HCT116 (cell line): ENCODE measurements at regions not wholly inside any gene's neighbourhood (a gene's known extent, or its start where the extent isn't known, plus 50 kb on each side); places are given as distances from the start of the nearest gene placed in this dataset.

Experiments
- ATAC-seq: fragments of 200-7000 bp; cut with Tn5 transposase; 2 replicates; pipeline ENCODE4 v1.9.1; 2020; ENCODE audit warnings: mild to moderate bottlenecking, moderate library complexity
- BruUV-seq: library from RNA; stranded (reverse); fragments of 400-500 nt; replicated peaks from 2 replicates; lab custom pipeline; 2021; lab: Mats Ljungman, UMichigan
- CTCF ChIA-PET: fragments of 300-600 bp; sonication (Branson Sonifier 250); formaldehyde crosslinking; loops from one replicate; lab custom pipeline; 2021; ENCODE audit warnings: antibody characterized with exemption; lab: Charles Lee
- POLR2A ChIA-PET: fragments of 300-600, 350-600 bp; sonication (Branson Sonifier 250); formaldehyde crosslinking; loops from one replicate; lab custom pipeline; 2021; ENCODE audit warnings: antibody characterized with exemption; lab: Charles Lee
- RAD21 ChIA-PET, 2 experiments: fragments of 300-600 bp; sonication (Branson Sonifier 250); formaldehyde crosslinking; loops; one replicate each; lab custom pipeline; 2023; ENCODE audit warnings: low total read pairs in 2 of 2; ENCODE audit not compliant: uncharacterized antibody in 2 of 2, unreplicated experiment in 2 of 2, low non-redundant PET in 1 of 2; lab: Charles Lee
- DNase-seq: peaks from one replicate; pipeline ENCODE4 v3.0.0-alpha.2; 2010; ENCODE audit warnings: low read depth, low spot score
- H2AFZ ChIP-seq: fragments of 200-600 bp; shearing (Covaris generic), sonication (generic); 2 replicates; pipeline ENCODE4 v1.6.1; 2017; ENCODE audit warnings: low read depth, mixed run types, mixed read lengths, antibody characterized with exemption, low read length; ENCODE audit not compliant: poor library complexity, severe bottlenecking
- H3K27ac ChIP-seq: 2 replicates; pipeline ENCODE4 v1.5.1; 2012; ENCODE audit warnings: low read depth, low read length
- H3K27me3 ChIP-seq: fragments of 200-600 bp; sonication (generic); 2 replicates; pipeline ENCODE4 v1.6.1; 2016; ENCODE audit warnings: mixed run types, low read length, mixed read lengths; ENCODE audit not compliant: insufficient read depth
- H3K36me3 ChIP-seq, 2 experiments: fragments of 200-500 bp in 1 of 2; fragments of 200-600 bp in 1 of 2; sonication (Bioruptor generic) in 1 of 2; sonication (generic) in 1 of 2; 2 replicates each; pipeline versions ENCODE4 v1.5.1 to v1.6.1; 2014 to 2016; ENCODE audit warnings: low read length in 2 of 2, inconsistent platforms in 1 of 2, mixed read lengths in 1 of 2, mixed run types in 1 of 2; ENCODE audit not compliant: insufficient read depth in 2 of 2, control insufficient read depth in 1 of 2
- H3K4me1 ChIP-seq, 2 experiments: fragments of 200-600 bp in 1 of 2; sonication (generic) in 1 of 2; 2 replicates each; pipeline versions ENCODE4 v1.5.1 to v1.6.1; 2012 to 2017; ENCODE audit warnings: low read length in 2 of 2, inconsistent platforms in 1 of 2, mild to moderate bottlenecking in 1 of 2, mixed read lengths in 1 of 2, mixed run types in 1 of 2, moderate library complexity in 1 of 2; ENCODE audit not compliant: insufficient read depth in 2 of 2, control insufficient read depth in 1 of 2
- H3K4me2 ChIP-seq: fragments of 200-600 bp; sonication (generic); 2 replicates; pipeline ENCODE4 v1.6.1; 2017; ENCODE audit warnings: mixed run types, low read length, mixed read lengths
- H3K4me3 ChIP-seq, 2 experiments: fragments of 200-600 bp in 1 of 2; sonication (generic) in 1 of 2; replicated peaks in 1 of 2; 2 replicates each; pipeline ENCODE4 v1.5.1; 2011 to 2016; ENCODE audit warnings: low read length in 2 of 2, control low read depth in 1 of 2, low read depth in 1 of 2, mild to moderate bottlenecking in 1 of 2, mixed read lengths in 1 of 2, mixed run types in 1 of 2
- H3K79me2 ChIP-seq: fragments of 200-600 bp; sonication (generic); 2 replicates; pipeline ENCODE4 v1.6.1; 2017; ENCODE audit warnings: mild to moderate bottlenecking, mixed run types, low read length, moderate library complexity, mixed read lengths; ENCODE audit not compliant: insufficient read depth
- H3K9ac ChIP-seq: fragments of 200-600 bp; sonication (generic); 2 replicates; pipeline ENCODE4 v1.6.1; 2016; ENCODE audit warnings: low read length, mixed read lengths
- H3K9me2 ChIP-seq: fragments of 200-600 bp; sonication (generic), shearing (Covaris generic); 2 replicates; pipeline ENCODE4 v1.6.1; 2017; ENCODE audit warnings: mixed run types, mild to moderate bottlenecking, moderate library complexity; ENCODE audit not compliant: insufficient read depth
- H3K9me3 ChIP-seq, 2 experiments: fragments of 200-500 bp in 1 of 2; fragments of 200-600 bp in 1 of 2; sonication (Bioruptor generic) in 1 of 2; sonication (generic) in 1 of 2; 2 replicates each; pipeline ENCODE4 v1.6.1; 2014 to 2017; ENCODE audit warnings: low read length in 2 of 2, mixed read lengths in 2 of 2, inconsistent platforms in 1 of 2, low read depth in 1 of 2, mild to moderate bottlenecking in 1 of 2, mixed run types in 1 of 2, moderate library complexity in 1 of 2; ENCODE audit not compliant: control insufficient read depth in 1 of 2, insufficient read depth in 1 of 2
- H4K20me1 ChIP-seq: fragments of 200-600 bp; sonication (generic), shearing (Covaris generic); 2 replicates; pipeline ENCODE4 v1.6.1; 2017; ENCODE audit warnings: mixed run types, mild to moderate bottlenecking, moderate library complexity; ENCODE audit not compliant: insufficient read depth
- CBX3 ChIP-seq: IDR thresholded peaks from 2 replicates; pipeline ENCODE4 v1.6.1; 2012; ENCODE audit warnings: low read depth
- CEBPB ChIP-seq: IDR thresholded peaks from 2 replicates; pipeline ENCODE4 v1.6.1; 2012; ENCODE audit warnings: low read depth
- EGR1 ChIP-seq: IDR thresholded peaks from 2 replicates; pipeline ENCODE4 v1.6.1; 2012; ENCODE audit warnings: low read depth
- ELF1 ChIP-seq: IDR thresholded peaks from 2 replicates; pipeline ENCODE4 v1.6.1; 2012; ENCODE audit warnings: low read depth, borderline replicate concordance
- EZH2 ChIP-seq: fragments of 200-600 bp; sonication (generic); IDR thresholded peaks from 2 replicates; pipeline ENCODE4 v1.6.1; 2017; ENCODE audit warnings: antibody characterized with exemption, mixed run types
- FOSL1 ChIP-seq: IDR thresholded peaks from 2 replicates; pipeline ENCODE4 v1.6.1; 2012; ENCODE audit warnings: low read depth
- JUND ChIP-seq: IDR thresholded peaks from 2 replicates; pipeline ENCODE4 v1.6.1; 2012
- POLR2A ChIP-seq: IDR thresholded peaks from 2 replicates; pipeline ENCODE4 v1.7.0; 2011; ENCODE audit warnings: borderline replicate concordance; ENCODE audit not compliant: insufficient read depth, insufficient read length; ENCODE audit errors: extremely low read depth
- RAD21 ChIP-seq: IDR thresholded peaks from 2 replicates; pipeline ENCODE4 v1.6.1; 2012; ENCODE audit warnings: low read depth, mild to moderate bottlenecking
- SRF ChIP-seq: IDR thresholded peaks from 2 replicates; pipeline ENCODE4 v1.6.1; 2012; ENCODE audit warnings: low read depth
- YY1 ChIP-seq: IDR thresholded peaks from 2 replicates; pipeline ENCODE4 v1.6.1; 2011; ENCODE audit warnings: low read length, low read depth, moderate library complexity, mild to moderate bottlenecking; ENCODE audit not compliant: insufficient replicate concordance; ENCODE audit errors: extremely low read depth
- ZFX ChIP-seq: fragments of 450-650 bp; IDR thresholded peaks from 2 replicates; pipeline ENCODE4 v1.6.1; 2017
- ZNF274 ChIP-seq: fragments of 200-500 bp; sonication (Bioruptor generic); IDR thresholded peaks from 2 replicates; pipeline ENCODE4 v1.6.1; 2014; ENCODE audit warnings: mild to moderate bottlenecking, low read depth, low read length, inconsistent platforms
- intact Hi-C: fragments of 100-400 bp; cut with micrococcal nuclease; formaldehyde crosslinking; loops from 2 replicates; pipeline ENCODE4 v1.10.0; 2022
- TF ChIP-seq, protein P1 (sequence below): IDR thresholded peaks from 2 replicates; pipeline ENCODE4 v1.6.1; 2012; ENCODE audit warnings: low read depth
- TF ChIP-seq, protein P2 (sequence below): IDR thresholded peaks from 2 replicates; pipeline ENCODE4 v1.6.1; 2011; ENCODE audit warnings: mild to moderate bottlenecking, low read length, moderate library complexity; ENCODE audit not compliant: insufficient replicate concordance; ENCODE audit errors: extremely low read depth
- TF ChIP-seq, protein P3 (sequence below): IDR thresholded peaks from 2 replicates; pipeline ENCODE4 v1.6.1; 2012
- TF ChIP-seq, protein P4 (sequence below): IDR thresholded peaks from 2 replicates; pipeline ENCODE4 v1.6.1; 2012

DNA sequence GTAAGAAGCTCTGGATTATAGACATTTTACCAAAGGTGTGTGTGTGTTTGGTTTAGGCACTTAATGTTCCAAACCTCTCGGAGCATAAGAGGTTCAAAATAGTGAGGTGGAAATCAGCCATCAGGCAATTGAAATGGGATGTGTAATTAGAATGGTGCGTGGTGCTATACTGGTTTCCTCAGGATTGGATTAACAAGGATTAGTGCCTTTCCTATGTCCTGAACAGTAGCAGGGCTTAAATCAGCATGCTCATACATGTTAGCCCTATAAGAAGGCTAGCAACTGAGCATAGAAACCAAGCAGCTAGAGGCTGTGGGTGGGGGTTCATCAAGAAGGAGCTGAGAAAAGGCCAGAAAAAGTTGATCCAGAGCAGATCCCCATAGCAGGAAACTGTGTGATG, 256.8 kb upstream of the CXXC4 start:
- H3K27ac ChIP-seq, result no peak overlapping the region
- DNase-seq, result no peak
- no peaks in the 10 kb centered on the region for H3K79me2 ChIP-seq
- no peaks in the 10 kb centered on the region for H4K20me1 ChIP-seq
- intact Hi-C loops, result no loop called here
- no peaks in the 10 kb centered on the region for H3K9me3 ChIP-seq
- no peaks in the 10 kb centered on the region for H3K27me3 ChIP-seq
- no peak overlapping the region for H3K4me3 ChIP-seq
- ChIA-PET RAD21 (no interaction called here), CTCF (no interaction called here), POLR2A (no interaction called here)
- H3K4me1 ChIP-seq, result peaks cover 3 to 18% of the 10 kb centered on the region in 2 experiments; a peak in 3 of 4 replicates
- BruUV-seq, result no TSS peak
- ATAC-seq, result no peak
- no peak overlapping the region for H3K4me2 ChIP-seq
- no peaks in the 10 kb centered on the region for H3K9me2 ChIP-seq
- H2AFZ ChIP-seq, result no peak overlapping the region
- H3K36me3 ChIP-seq, result no peaks in the 10 kb centered on the region
- no peak overlapping the region for H3K9ac ChIP-seq
- TF ChIP-seq POLR2A (no peak), YY1 (no peak), EGR1 (no peak), ELF1 (no peak), FOSL1 (no peak), ZNF274 (no peak), EZH2 (no peak), JUND (no peak), SRF (no peak), ZFX (no peak), CEBPB (no peak), RAD21 (no peak), CBX3 (no peak)
- TF ChIP-seq, protein P1, sequence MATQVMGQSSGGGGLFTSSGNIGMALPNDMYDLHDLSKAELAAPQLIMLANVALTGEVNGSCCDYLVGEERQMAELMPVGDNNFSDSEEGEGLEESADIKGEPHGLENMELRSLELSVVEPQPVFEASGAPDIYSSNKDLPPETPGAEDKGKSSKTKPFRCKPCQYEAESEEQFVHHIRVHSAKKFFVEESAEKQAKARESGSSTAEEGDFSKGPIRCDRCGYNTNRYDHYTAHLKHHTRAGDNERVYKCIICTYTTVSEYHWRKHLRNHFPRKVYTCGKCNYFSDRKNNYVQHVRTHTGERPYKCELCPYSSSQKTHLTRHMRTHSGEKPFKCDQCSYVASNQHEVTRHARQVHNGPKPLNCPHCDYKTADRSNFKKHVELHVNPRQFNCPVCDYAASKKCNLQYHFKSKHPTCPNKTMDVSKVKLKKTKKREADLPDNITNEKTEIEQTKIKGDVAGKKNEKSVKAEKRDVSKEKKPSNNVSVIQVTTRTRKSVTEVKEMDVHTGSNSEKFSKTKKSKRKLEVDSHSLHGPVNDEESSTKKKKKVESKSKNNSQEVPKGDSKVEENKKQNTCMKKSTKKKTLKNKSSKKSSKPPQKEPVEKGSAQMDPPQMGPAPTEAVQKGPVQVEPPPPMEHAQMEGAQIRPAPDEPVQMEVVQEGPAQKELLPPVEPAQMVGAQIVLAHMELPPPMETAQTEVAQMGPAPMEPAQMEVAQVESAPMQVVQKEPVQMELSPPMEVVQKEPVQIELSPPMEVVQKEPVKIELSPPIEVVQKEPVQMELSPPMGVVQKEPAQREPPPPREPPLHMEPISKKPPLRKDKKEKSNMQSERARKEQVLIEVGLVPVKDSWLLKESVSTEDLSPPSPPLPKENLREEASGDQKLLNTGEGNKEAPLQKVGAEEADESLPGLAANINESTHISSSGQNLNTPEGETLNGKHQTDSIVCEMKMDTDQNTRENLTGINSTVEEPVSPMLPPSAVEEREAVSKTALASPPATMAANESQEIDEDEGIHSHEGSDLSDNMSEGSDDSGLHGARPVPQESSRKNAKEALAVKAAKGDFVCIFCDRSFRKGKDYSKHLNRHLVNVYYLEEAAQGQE, result no peak
- TF ChIP-seq, protein P2, sequence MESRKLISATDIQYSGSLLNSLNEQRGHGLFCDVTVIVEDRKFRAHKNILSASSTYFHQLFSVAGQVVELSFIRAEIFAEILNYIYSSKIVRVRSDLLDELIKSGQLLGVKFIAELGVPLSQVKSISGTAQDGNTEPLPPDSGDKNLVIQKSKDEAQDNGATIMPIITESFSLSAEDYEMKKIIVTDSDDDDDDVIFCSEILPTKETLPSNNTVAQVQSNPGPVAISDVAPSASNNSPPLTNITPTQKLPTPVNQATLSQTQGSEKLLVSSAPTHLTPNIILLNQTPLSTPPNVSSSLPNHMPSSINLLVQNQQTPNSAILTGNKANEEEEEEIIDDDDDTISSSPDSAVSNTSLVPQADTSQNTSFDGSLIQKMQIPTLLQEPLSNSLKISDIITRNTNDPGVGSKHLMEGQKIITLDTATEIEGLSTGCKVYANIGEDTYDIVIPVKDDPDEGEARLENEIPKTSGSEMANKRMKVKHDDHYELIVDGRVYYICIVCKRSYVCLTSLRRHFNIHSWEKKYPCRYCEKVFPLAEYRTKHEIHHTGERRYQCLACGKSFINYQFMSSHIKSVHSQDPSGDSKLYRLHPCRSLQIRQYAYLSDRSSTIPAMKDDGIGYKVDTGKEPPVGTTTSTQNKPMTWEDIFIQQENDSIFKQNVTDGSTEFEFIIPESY, result no peak
- TF ChIP-seq, protein P3, sequence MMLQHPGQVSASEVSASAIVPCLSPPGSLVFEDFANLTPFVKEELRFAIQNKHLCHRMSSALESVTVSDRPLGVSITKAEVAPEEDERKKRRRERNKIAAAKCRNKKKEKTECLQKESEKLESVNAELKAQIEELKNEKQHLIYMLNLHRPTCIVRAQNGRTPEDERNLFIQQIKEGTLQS, result no peak
- TF ChIP-seq, protein P4, sequence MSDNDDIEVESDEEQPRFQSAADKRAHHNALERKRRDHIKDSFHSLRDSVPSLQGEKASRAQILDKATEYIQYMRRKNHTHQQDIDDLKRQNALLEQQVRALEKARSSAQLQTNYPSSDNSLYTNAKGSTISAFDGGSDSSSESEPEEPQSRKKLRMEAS, result no peak
